GM19351 (cell line): ENCODE measurements at regions not wholly inside any gene's neighbourhood (a gene's known extent, or its start where the extent isn't known, plus 50 kb on each side); places are given as distances from the start of the nearest gene placed in this dataset.

ENCODE experiments used
- ATAC-seq: cut with Tn5 transposase; IDR thresholded peaks from one replicate; pipeline ENCODE4 v1.9.1; 2021; ENCODE audit warnings: mild to moderate bottlenecking, moderate library complexity; ENCODE audit not compliant: unreplicated experiment

GRCh38 chr17:5693821-5694220, 109.5 kb upstream of the NLRP1 start:
- no peak for ATAC-seq

GRCh38 chr17:5694551-5694950, 110.2 kb upstream of the NLRP1 start:
- ATAC-seq = no peak

GRCh38 chr17:5695480-5695879, 111.2 kb upstream of the NLRP1 start:
- no peak for ATAC-seq

GRCh38 chr17:5698959-5699358, 114.7 kb upstream of the NLRP1 start:
- no peak for ATAC-seq

- ATAC-seq = no peak
Measured at GRCh38 chr17:5699814-5700213, 115.5 kb upstream of the NLRP1 start.

GRCh38 chr17:5700745-5701144, 116.4 kb upstream of the NLRP1 start:
- no peak for ATAC-seq

- ATAC-seq = no peak
Measured at GRCh38 chr17:5701381-5701780, 117.1 kb upstream of the NLRP1 start.

GRCh38 chr17:5702951-5703510, 118.7 kb upstream of the NLRP1 start:
- no peak for ATAC-seq

- no peak for ATAC-seq
Measured at GRCh38 chr17:5703736-5704135, 119.4 kb upstream of the NLRP1 start.

GRCh38 chr17:5705081-5705875, 121.0 kb upstream of the NLRP1 start:
- ATAC-seq = no peak

GRCh38 chr17:5705876-5706576, 121.7 kb upstream of the NLRP1 start:
- ATAC-seq = no peak

- ATAC-seq = no peak
Measured at GRCh38 chr17:5706577-5707210, 122.4 kb upstream of the NLRP1 start.

GRCh38 chr17:5707482-5707881, 123.2 kb upstream of the NLRP1 start:
- no peak for ATAC-seq

GRCh38 chr17:5708344-5708743, 124.0 kb upstream of the NLRP1 start:
- ATAC-seq = no peak

- ATAC-seq = no peak
Measured at GRCh38 chr17:5711344-5711743, 127.0 kb upstream of the NLRP1 start.

- no peak for ATAC-seq
Measured at GRCh38 chr17:5714993-5715392, 130.7 kb upstream of the NLRP1 start.

- no peak for ATAC-seq
Measured at GRCh38 chr17:5715478-5715877, 131.2 kb upstream of the NLRP1 start.

GRCh38 chr17:5718726-5719125, 134.4 kb upstream of the NLRP1 start:
- ATAC-seq = no peak

- ATAC-seq = no peak
Measured at GRCh38 chr17:5719976-5720375, 135.7 kb upstream of the NLRP1 start.

GRCh38 chr17:5730373-5730772, 146.1 kb upstream of the NLRP1 start:
- no peak for ATAC-seq

GRCh38 chr17:5740937-5741336, 156.6 kb upstream of the NLRP1 start:
- no peak for ATAC-seq

- ATAC-seq = no peak
Measured at GRCh38 chr17:5741810-5742209, 157.5 kb upstream of the NLRP1 start.
